ENCODE measurements at regions not wholly inside any gene's neighbourhood (a gene's known extent, or its start where the extent isn't known, plus 50 kb on each side); places are given as distances from the start of the nearest gene placed in this dataset.
"Not testable (repeated sequence)": the region's sequence is repeated elsewhere in the genome, so short reads cannot be mapped to it uniquely, and the experiment has no call there.

DNA sequence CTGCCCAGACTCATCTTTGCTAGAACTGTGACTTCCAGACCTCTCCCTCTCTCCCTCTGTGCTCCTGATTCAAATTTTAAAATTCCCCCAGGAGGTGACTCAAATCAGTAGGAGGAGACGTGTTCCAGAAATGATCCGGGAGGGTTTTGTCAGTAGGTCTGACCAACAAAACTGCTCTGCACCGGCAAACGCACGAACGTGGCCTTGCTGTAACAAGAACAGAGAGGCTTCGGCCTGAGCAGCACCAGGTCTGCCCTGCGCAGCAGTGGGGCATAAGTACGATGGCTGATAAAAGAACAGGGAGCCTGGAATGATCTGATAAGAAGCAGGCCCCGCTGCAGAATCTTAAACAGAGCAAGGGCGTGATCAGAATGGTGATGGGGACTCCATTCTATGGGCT lies 152.7 kb upstream of the AUTS2 start:
- Histone ChIP-seq H3K4me3 (no peak overlapping the region), H3K27me3 (no peaks in the 10 kb centered on the region), H3K9me3 (no peaks in the 10 kb centered on the region), H3K36me3 (no peaks in the 10 kb centered on the region), H3K4me1 (peaks cover 0 to 6% (median 2%) of the 10 kb centered on the region in 4 donors), H3K27ac (replicated peaks in 1 of 4) (no peak overlapping the region)
- no peak for DNase-seq (ENCODE audit: extremely low spot score)
- WGBS, result 83% methylated on average over 11 of the region's 11 CpGs
- no peak for TF ChIP-seq POLR2AphosphoS5 (IDR thresholded peaks at IDR 0.05)
- intact Hi-C loops (cut with DNase I), result no loop called here

DNA sequence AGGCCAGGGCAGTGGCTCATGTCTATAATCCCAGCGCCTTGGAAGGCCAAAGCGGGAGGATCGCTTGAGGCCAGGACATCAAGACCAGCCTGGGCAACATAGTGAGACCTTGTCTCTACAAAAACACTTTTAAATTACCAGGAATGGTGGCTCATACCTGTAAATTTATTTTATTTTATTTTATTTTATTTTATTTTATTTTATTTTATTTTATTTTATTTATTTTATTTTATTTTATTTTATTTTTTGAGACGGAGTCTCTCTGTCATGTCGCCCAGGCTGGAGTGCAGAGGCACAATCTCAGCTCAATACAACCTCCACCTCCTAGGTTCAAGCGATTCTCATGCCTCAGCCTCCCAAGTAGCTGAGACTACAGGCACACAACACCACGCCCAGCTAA lies 152.1 kb upstream of the AUTS2 start:
- H3K27me3 ChIP-seq; H3K36me3 ChIP-seq; H3K9me3 ChIP-seq; intact Hi-C loops (cut with DNase I); H3K4me1 ChIP-seq; H3K4me3 ChIP-seq; H3K27ac ChIP-seq (replicated peaks in 1 of 4); DNase-seq (ENCODE audit: extremely low spot score): not testable (repeated sequence)
- 96% methylated on average over 7 of the region's 7 CpGs for WGBS

DNA sequence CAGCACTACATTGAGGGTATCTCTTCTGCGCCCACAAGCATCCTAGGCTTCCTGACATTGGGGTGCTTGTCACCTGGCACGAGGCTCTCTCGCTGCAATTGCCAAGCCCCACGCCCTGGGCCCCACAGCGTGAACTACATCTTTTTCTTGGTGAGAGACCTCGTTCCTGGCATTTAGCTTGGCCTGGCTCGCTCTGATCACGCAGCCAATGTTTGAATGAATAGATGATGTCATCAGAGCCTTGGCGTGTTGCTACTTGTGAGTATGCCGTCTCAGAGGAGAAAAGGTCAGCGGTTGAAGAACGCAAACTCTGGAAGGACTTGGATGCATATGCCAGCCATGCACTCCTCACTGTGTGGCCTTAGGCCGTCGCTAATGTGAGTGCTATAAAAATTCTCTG lies 150.2 kb upstream of the AUTS2 start:
- peaks cover 0 to 6% (median 2%) of the 10 kb centered on the region in 4 donors for H3K4me1 ChIP-seq
- H3K9me3 ChIP-seq, result no peaks in the 10 kb centered on the region
- no peak overlapping the region for H3K4me3 ChIP-seq
- intact Hi-C loops (cut with DNase I), result no loop called here
- DNase-seq (ENCODE audit: extremely low spot score), result no peak
- no peak for TF ChIP-seq EP300 (IDR thresholded peaks at IDR 0.05)
- TF ChIP-seq, protein P1, sequence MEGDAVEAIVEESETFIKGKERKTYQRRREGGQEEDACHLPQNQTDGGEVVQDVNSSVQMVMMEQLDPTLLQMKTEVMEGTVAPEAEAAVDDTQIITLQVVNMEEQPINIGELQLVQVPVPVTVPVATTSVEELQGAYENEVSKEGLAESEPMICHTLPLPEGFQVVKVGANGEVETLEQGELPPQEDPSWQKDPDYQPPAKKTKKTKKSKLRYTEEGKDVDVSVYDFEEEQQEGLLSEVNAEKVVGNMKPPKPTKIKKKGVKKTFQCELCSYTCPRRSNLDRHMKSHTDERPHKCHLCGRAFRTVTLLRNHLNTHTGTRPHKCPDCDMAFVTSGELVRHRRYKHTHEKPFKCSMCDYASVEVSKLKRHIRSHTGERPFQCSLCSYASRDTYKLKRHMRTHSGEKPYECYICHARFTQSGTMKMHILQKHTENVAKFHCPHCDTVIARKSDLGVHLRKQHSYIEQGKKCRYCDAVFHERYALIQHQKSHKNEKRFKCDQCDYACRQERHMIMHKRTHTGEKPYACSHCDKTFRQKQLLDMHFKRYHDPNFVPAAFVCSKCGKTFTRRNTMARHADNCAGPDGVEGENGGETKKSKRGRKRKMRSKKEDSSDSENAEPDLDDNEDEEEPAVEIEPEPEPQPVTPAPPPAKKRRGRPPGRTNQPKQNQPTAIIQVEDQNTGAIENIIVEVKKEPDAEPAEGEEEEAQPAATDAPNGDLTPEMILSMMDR (IDR thresholded peaks at IDR 0.05), result no peak
- TF ChIP-seq POLR2AphosphoS5 (IDR thresholded peaks at IDR 0.05), result no peak
- no peak for TF ChIP-seq POLR2A (IDR thresholded peaks at IDR 0.05; ENCODE audit: low read depth)
- WGBS, result 64% methylated on average over 14 of the region's 14 CpGs
- no peaks in the 10 kb centered on the region for H3K27me3 ChIP-seq
- no peak overlapping the region for H3K27ac ChIP-seq (replicated peaks in 1 of 4)
- no peaks in the 10 kb centered on the region for H3K36me3 ChIP-seq

DNA sequence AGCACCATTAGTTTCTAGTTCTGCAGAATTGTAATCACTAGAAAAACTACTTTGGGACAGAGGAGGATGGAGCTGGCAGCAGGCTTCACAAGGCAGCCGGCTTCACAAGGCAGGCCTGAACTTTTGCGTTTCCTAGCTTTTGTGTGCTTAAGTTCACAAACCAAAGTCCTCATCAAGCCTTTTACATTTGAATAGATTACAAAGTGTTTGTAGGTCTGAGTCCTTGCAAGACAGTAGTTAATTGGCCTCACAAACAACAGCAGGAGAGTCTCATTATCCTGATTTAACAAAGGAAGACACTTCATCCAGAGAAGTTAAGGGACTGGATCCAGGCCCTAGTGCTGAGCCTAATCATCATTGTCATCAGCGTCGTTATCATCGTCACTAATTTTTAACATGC lies 147.8 kb upstream of the AUTS2 start:
- no peaks in the 10 kb centered on the region for H3K27me3 ChIP-seq
- TF ChIP-seq POLR2A (IDR thresholded peaks at IDR 0.05; ENCODE audit: low read depth), result no peak
- no peak for DNase-seq (ENCODE audit: extremely low spot score)
- intact Hi-C loops (cut with DNase I), result no loop called here
- WGBS, result 85% methylated on average over 5 of the region's 5 CpGs
- peaks cover 0 to 6% (median 1%) of the 10 kb centered on the region in 4 donors for H3K4me1 ChIP-seq
- no peak overlapping the region for H3K4me3 ChIP-seq
- no peaks in the 10 kb centered on the region for H3K9me3 ChIP-seq
- no peaks in the 10 kb centered on the region for H3K36me3 ChIP-seq
- H3K27ac ChIP-seq (replicated peaks in 1 of 4), result no peak overlapping the region

DNA sequence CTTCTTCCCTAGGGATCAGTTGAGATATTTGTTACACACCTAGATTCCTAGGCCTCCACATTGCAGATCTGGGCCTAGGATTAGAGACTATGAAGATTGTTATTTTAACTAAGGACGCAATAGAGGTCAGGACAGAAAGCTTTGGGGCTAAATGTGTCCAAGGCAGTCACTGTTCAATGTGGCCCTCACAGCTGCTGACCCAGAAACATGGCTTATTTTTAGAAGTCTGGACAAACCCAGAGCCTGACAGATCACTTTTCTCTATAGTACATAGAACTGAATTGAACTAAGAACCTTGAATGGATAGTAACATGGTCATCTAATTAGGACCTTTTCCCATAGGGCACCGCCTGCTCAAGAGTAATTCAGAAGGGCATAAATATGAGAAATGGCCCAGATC lies 146.6 kb upstream of the AUTS2 start:
- Histone ChIP-seq H3K27me3 (no peaks in the 10 kb centered on the region), H3K4me3 (no peak overlapping the region), H3K27ac (replicated peaks in 1 of 4) (no peak overlapping the region), H3K36me3 (no peaks in the 10 kb centered on the region), H3K9me3 (no peaks in the 10 kb centered on the region), H3K4me1 (peaks cover 0 to 6% (median 0%) of the 10 kb centered on the region in 4 donors)
- 97% methylated on average over 2 of the region's 2 CpGs for WGBS
- TF ChIP-seq POLR2A (IDR thresholded peaks at IDR 0.05; ENCODE audit: low read depth), result no peak
- DNase-seq (ENCODE audit: extremely low spot score), result no peak
- intact Hi-C loops (cut with DNase I), result no loop called here

DNA sequence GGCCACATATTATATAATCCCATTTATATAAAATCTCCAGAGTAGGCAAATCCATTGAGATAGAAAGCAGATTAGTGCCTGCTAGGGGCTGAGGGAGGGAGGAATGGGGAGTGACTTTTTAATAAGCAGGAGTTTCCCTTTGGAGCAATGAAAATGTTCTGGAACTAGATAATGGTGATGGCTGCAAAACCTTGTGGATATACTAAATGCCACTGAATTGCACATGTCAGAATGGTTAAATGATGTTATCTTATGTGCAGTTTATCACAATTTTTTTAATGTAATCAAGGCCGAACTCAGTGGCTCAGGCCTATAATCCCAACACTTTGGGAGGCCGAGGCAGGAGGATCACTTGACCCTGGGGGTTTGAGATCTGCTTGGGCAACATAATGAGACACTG lies 145.5 kb upstream of the AUTS2 start:
- Histone ChIP-seq H3K4me3 (no peak overlapping the region), H3K27ac (replicated peaks in 1 of 4) (no peak overlapping the region), H3K9me3 (no peaks in the 10 kb centered on the region), H3K4me1 (peaks cover 0 to 10% (median 8%) of the 10 kb centered on the region in 4 donors), H3K36me3 (no peaks in the 10 kb centered on the region), H3K27me3 (no peaks in the 10 kb centered on the region)
- intact Hi-C loops (cut with DNase I), result no loop called here
- TF ChIP-seq, protein P1 (IDR thresholded peaks at IDR 0.05), result no peak
- TF ChIP-seq POLR2AphosphoS5 (IDR thresholded peaks at IDR 0.05) (no peak), EP300 (IDR thresholded peaks at IDR 0.05) (no peak), POLR2A (IDR thresholded peaks at IDR 0.05; ENCODE audit: low read depth) (no peak)
- no peak for DNase-seq (ENCODE audit: extremely low spot score)
- WGBS, result 100% methylated on average over 2 of the region's 2 CpGs

All from esophagus muscularis mucosa (tissue), 4 donors.